OCI-LY7 (cell line): ENCODE measurements at regions not wholly inside any gene's neighbourhood (a gene's known extent, or its start where the extent isn't known, plus 50 kb on each side); places are given as distances from the start of the nearest gene placed in this dataset.

Source experiments
- CTCF ChIP-seq: fragments of 200-600 bp; sonication (generic); conservative IDR thresholded peaks from 2 replicates; pipeline ENCODE4 v1.5.1; 2014; ENCODE audit warnings: mild to moderate bottlenecking, antibody characterized with exemption, low read length, moderate library complexity, mixed read lengths
- EZH2phosphoT487 ChIP-seq: fragments of 200-600 bp; sonication (generic); IDR thresholded peaks from 2 replicates; pipeline ENCODE4 v1.6.1; 2018; ENCODE audit warnings: low read depth, borderline replicate concordance, mild to moderate bottlenecking, mixed run types, antibody characterized with exemption, low read length, moderate library complexity, mixed read lengths

- TF ChIP-seq CTCF (no peak; the same call in 1 of the 2 replicates), EZH2phosphoT487 (no peak)
These were observed 71.4 kb upstream of the ZBTB40 start for GRCh38 chr1:22380024-22380785.
